Spleen (tissue), 7 donors: ENCODE measurements at regions not wholly inside any gene's neighbourhood (a gene's known extent, or its start where the extent isn't known, plus 50 kb on each side); places are given as distances from the start of the nearest gene placed in this dataset.
"Not testable (repeated sequence)": the region's sequence is repeated elsewhere in the genome, so short reads cannot be mapped to it uniquely, and the experiment has no call there.

Experiments
- CTCF ChIP-seq, 11 experiments: fragments of 200-600 bp in 7 of 11; fragments of 450-650 bp in 4 of 11; sonication (generic) in 4 of 11; IDR thresholded peaks in 8 of 11; conservative IDR thresholded peaks in 3 of 11; 1 replicate in 7 of 11; 2 replicates in 4 of 11; pipeline versions ENCODE4 v1.4.0 to v1.8.0; 2016 to 2021; ENCODE audit warnings: antibody characterized with exemption in 11 of 11, inconsistent platforms in 4 of 11, mild to moderate bottlenecking in 1 of 11
- POLR2A ChIP-seq, 3 donors: fragments of 450-650 bp; IDR thresholded peaks; one replicate each; pipeline ENCODE4 v1.5.1; 2017; ENCODE audit warnings: antibody characterized with exemption in 3 of 3, mild to moderate bottlenecking in 1 of 3
- POLR2AphosphoS5 ChIP-seq, 3 donors: sonication (generic); formaldehyde crosslinking; IDR thresholded peaks; one replicate each; pipeline ENCODE4 v1.5.1; 2017; ENCODE audit warnings: antibody characterized with exemption in 3 of 3
- donor health status: DM: no; HTN: no; CAD: no; lungs with moderate emphysema.
- donor health status: DM: no; HTN: no; CAD: no.
- donor health status: DM: no; HTN: no; CAD: no.

- not testable (repeated sequence) for TF ChIP-seq CTCF (IDR thresholded peaks at IDR 0.05 in 8 of 11, conservative IDR thresholded peaks at IDR 0.05 in 3 of 11); POLR2A (IDR thresholded peaks at IDR 0.05); POLR2AphosphoS5 (IDR thresholded peaks at IDR 0.05)
Measured at GRCh38 chr2:110026126-110026785, 89.4 kb downstream of the MALL start.
